Activated CD4-positive, alpha-beta T cell treated with anti-CD3 and anti-CD28 coated beads for 36 hours (primary cell): ENCODE measurements at regions not wholly inside any gene's neighbourhood (a gene's known extent, or its start where the extent isn't known, plus 50 kb on each side); places are given as distances from the start of the nearest gene placed in this dataset.

Experiments
- ATAC-seq: fragments of 200-7000 bp; cut with Tn5 transposase; one replicate; pipeline ENCODE4 v1.10.0; 2021; ENCODE audit warnings: mild to moderate bottlenecking, moderate library complexity
- CTCF ChIA-PET: fragments of 350-600 bp; sonication (Branson Sonifier 250); formaldehyde crosslinking; loops from one replicate; lab custom pipeline; 2021; ENCODE audit warnings: antibody characterized with exemption; lab: Charles Lee
- POLR2A ChIA-PET: fragments of 350-600 bp; sonication (Branson Sonifier 250); formaldehyde crosslinking; loops from one replicate; lab custom pipeline; 2021; ENCODE audit warnings: antibody characterized with exemption, inconsistent platforms; lab: Charles Lee
- DNase-seq: peaks from one replicate; pipeline ENCODE4 v3.0.0-alpha.2; 2020
- H3K27ac Mint-ChIP-seq: one replicate; pipeline ENCODE4 v1.8.0; 2021; ENCODE audit warnings: mixed read lengths
- H3K27me3 Mint-ChIP-seq: one replicate; pipeline ENCODE4 v1.8.0; 2021; ENCODE audit warnings: mixed read lengths
- H3K36me3 Mint-ChIP-seq: one replicate; pipeline ENCODE4 v1.8.0; 2021; ENCODE audit warnings: low read depth, mixed read lengths
- H3K4me1 Mint-ChIP-seq: one replicate; pipeline ENCODE4 v1.8.0; 2021; ENCODE audit warnings: mixed read lengths
- H3K4me3 Mint-ChIP-seq: one replicate; pipeline ENCODE4 v1.8.0; 2021; ENCODE audit warnings: mild to moderate bottlenecking, moderate library complexity, mixed read lengths
- H3K9me3 Mint-ChIP-seq: one replicate; pipeline ENCODE4 v1.8.0; 2021; ENCODE audit warnings: low read depth, mixed read lengths
- intact Hi-C, 2 experiments: fragments of 100-400 bp; cut with DNase I in 1 of 2; cut with micrococcal nuclease in 1 of 2; formaldehyde crosslinking; loops; one replicate each; pipeline versions ENCODE4 v1.14.2 to v1.15.1; 2022 to 2024; cut with DNase I, micrococcal nuclease

DNA sequence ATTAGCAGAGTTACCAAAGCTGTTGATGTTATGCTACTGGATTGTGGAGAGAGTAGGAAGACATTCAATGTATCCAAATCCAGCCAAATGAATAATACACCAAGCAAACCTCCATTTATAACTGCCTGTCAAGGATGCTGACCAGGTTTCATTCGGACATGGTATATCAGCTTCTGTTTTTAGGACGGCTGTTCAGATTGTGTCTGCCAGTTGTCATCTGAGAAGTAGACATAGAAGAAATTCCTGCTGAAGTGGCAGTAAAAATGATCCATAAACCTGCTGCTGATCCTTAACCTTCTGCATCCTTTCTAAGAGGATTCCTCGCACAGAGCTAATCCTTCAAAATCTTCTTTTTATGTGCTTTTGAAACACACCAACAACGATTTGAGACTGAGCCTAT, 663.6 kb upstream of the PLXNA2 start:
- no peak for ATAC-seq
- H3K27me3 Mint-ChIP-seq, result peaks cover 7% of the 10 kb centered on the region
- ChIA-PET CTCF (no interaction called here), POLR2A (no interaction called here)
- no peaks in the 10 kb centered on the region for H3K4me1 Mint-ChIP-seq
- no peak overlapping the region for H3K4me3 Mint-ChIP-seq
- H3K9me3 Mint-ChIP-seq, result no peaks in the 10 kb centered on the region
- intact Hi-C loops, result no loop called here
- H3K36me3 Mint-ChIP-seq, result no peaks in the 10 kb centered on the region
- no peak for DNase-seq
- no peak overlapping the region for H3K27ac Mint-ChIP-seq

- CTCF ChIA-PET, result no interaction called here
These were observed 665.1 kb upstream of the PLXNA2 start for GRCh38 chr1:208909011-208909984.

DNA sequence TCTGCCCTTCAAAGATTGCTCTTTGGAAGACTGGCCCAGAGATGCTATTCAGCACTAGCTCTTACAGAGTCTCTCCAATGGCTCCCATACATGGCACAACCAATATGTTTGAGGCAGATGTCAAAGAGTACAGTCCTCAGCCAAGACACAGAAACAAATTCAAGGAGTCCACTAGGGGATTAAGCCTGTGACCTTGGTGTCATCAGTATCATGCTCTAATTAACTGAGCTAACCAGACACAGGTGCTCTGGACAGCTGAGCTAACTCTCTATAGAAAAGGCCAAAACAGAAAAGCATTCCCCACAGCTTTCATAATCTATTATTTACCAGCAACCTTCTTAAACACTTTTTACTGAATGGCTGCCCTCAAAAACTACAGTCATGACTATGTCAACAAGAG, 666.0 kb upstream of the PLXNA2 start:
- DNase-seq (no peak), ATAC-seq (no peak)
- H3K27me3 Mint-ChIP-seq, result peaks cover 7% of the 10 kb centered on the region
- ChIA-PET CTCF (interaction anchor here (0.5 kb wide), 1 partner anchor 1373 kb away, joined by 3 read pairs; no protein-coding TSS in a partner anchor), POLR2A (no interaction called here)
- H3K4me3 Mint-ChIP-seq, result no peak overlapping the region
- H3K4me1 Mint-ChIP-seq, result no peaks in the 10 kb centered on the region
- H3K36me3 Mint-ChIP-seq, result no peaks in the 10 kb centered on the region
- H3K27ac Mint-ChIP-seq, result no peak overlapping the region
- no peaks in the 10 kb centered on the region for H3K9me3 Mint-ChIP-seq
- intact Hi-C loops, result no loop called here

More at GRCh38 chr1:208909011-208909984, 665.1 kb upstream of the PLXNA2 start:
- intact Hi-C loops, result no loop called here
- ATAC-seq, result no peak
- Mint-ChIP-seq H3K4me1 (no peaks in the 10 kb centered on the region), H3K27ac (no peak overlapping the region), H3K27me3 (peaks cover 7% of the 10 kb centered on the region), H3K4me3 (no peak overlapping the region), H3K36me3 (no peaks in the 10 kb centered on the region), H3K9me3 (no peaks in the 10 kb centered on the region)
- no peak for DNase-seq
- POLR2A ChIA-PET, result no interaction called here

DNA sequence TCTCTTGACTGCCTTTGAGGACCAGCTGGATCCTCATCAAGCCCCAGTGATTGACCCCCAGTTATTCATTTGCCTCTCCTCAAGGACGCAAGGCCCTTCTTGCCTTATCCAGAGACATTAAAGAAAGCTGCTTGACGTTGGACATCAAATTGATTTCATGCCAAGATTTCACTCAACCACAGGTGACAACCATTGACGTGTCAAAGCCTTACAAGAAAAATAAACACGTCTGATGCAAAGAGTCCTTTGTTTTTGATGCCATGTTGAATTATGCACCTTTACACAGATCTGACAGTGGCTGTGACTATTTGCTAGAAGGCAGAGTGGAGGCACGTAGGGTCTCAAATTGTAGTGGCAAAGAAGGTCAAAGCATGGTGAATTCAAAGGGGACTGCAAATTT, 666.2 kb upstream of the CAMK1G start:
- H3K4me1 Mint-ChIP-seq, result no peaks in the 10 kb centered on the region
- DNase-seq (no peak), ATAC-seq (no peak)
- CTCF ChIA-PET, result interaction anchor here (1.7 kb wide), 1 partner anchor 50 kb away, joined by 4 read pairs; no protein-coding TSS in a partner anchor
- no peaks in the 10 kb centered on the region for H3K36me3 Mint-ChIP-seq
- POLR2A ChIA-PET, result no interaction called here
- H3K4me3 Mint-ChIP-seq, result no peak overlapping the region
- H3K9me3 Mint-ChIP-seq, result peaks cover 2% of the 10 kb centered on the region
- intact Hi-C loops, result no loop called here
- no peak overlapping the region for H3K27ac Mint-ChIP-seq
- H3K27me3 Mint-ChIP-seq, result no peaks in the 10 kb centered on the region

GRCh38 chr1:208917723-208918122, 665.8 kb upstream of the CAMK1G start:
- H3K27ac Mint-ChIP-seq, result no peak overlapping the region
- no peaks in the 10 kb centered on the region for H3K27me3 Mint-ChIP-seq
- H3K36me3 Mint-ChIP-seq, result no peaks in the 10 kb centered on the region
- intact Hi-C loops, result no loop called here
- H3K4me1 Mint-ChIP-seq, result no peaks in the 10 kb centered on the region
- ATAC-seq (no peak), DNase-seq (no peak)
- no peak overlapping the region for H3K4me3 Mint-ChIP-seq
- H3K9me3 Mint-ChIP-seq, result peaks cover 2% of the 10 kb centered on the region
- ChIA-PET CTCF (interaction anchor here (0.6 to 1.7 kb wide), 2 partner anchors 50 to 88 kb away, joined by 3 to 4 read pairs; no protein-coding TSS in a partner anchor), POLR2A (no interaction called here)

DNA sequence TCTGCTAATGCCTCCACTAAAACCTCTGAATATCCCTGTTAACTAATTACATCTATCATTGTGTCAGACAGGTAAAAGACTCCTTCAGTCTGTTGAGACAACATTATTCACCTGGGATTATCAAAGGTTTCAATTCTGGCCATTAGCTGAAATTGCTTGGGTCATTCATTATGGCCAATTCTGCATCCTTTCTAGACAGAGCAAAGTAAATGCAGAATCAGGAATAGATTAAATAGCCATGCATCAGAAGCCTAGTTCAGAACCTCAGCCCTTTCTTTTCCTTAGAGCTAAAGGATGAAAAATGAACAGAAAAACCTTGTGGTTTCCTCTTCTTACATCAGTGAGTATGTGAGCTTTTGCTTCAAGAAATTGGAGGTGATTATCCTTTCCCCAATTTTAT, 665.4 kb upstream of the CAMK1G start:
- Mint-ChIP-seq H3K36me3 (no peaks in the 10 kb centered on the region), H3K9me3 (peaks cover 2% of the 10 kb centered on the region), H3K4me3 (no peak overlapping the region), H3K27ac (no peak overlapping the region), H3K4me1 (no peaks in the 10 kb centered on the region), H3K27me3 (no peaks in the 10 kb centered on the region)
- ChIA-PET CTCF (interaction anchor here (0.6 to 1.7 kb wide), 2 partner anchors 51 to 88 kb away, joined by 3 to 4 read pairs; no protein-coding TSS in a partner anchor), POLR2A (no interaction called here)
- intact Hi-C loops, result no loop called here
- DNase-seq, result no peak
- ATAC-seq, result no peak

DNA sequence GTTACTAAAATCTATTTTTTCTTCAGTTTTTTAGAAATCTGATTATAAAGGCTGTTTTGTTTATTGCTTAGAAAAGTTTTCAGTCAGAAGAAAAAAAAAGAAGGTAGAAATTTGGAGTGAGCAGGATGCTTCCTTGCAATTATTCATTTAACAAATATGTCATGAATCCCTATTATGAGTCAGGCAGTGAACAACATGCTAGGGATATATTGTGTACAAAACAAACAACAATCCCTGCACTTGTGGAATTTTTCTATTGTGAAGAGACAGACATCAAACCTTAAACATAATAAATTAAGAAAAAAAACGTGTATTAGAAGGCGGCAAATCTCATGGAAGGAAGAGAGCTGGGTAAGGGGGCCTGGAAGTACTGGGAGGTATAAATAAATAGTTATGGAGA, 664.1 kb upstream of the CAMK1G start:
- no peak for ATAC-seq
- CTCF ChIA-PET, result interaction anchor here (0.6 kb wide), 1 partner anchor 317 kb away, joined by 3 read pairs; no protein-coding TSS in a partner anchor
- no peaks in the 10 kb centered on the region for H3K27me3 Mint-ChIP-seq

GRCh38 chr1:208921259-208921658, 662.3 kb upstream of the CAMK1G start:
- no peak for DNase-seq
- Mint-ChIP-seq H3K4me3 (no peak overlapping the region), H3K27me3 (peaks cover 3% of the 10 kb centered on the region), H3K9me3 (peaks cover 2% of the 10 kb centered on the region), H3K36me3 (no peaks in the 10 kb centered on the region), H3K27ac (no peak overlapping the region), H3K4me1 (no peaks in the 10 kb centered on the region)
- ChIA-PET POLR2A (no interaction called here), CTCF (no interaction called here)
- intact Hi-C loops, result no loop called here
- no peak for ATAC-seq

More for the DNA sequence above, 664.1 kb upstream of the CAMK1G start:
- Mint-ChIP-seq H3K27ac (no peak overlapping the region), H3K9me3 (peaks cover 2% of the 10 kb centered on the region), H3K4me1 (no peaks in the 10 kb centered on the region), H3K4me3 (no peak overlapping the region), H3K36me3 (no peaks in the 10 kb centered on the region)
- POLR2A ChIA-PET, result no interaction called here
- intact Hi-C loops, result no loop called here
- DNase-seq, result no peak

GRCh38 chr1:208923456-208923855, 660.1 kb upstream of the CAMK1G start:
- Mint-ChIP-seq H3K4me3 (no peak overlapping the region), H3K9me3 (peaks cover 2% of the 10 kb centered on the region), H3K27me3 (peaks cover 3% of the 10 kb centered on the region), H3K36me3 (no peaks in the 10 kb centered on the region), H3K4me1 (no peaks in the 10 kb centered on the region), H3K27ac (no peak overlapping the region)
- intact Hi-C loops, result no loop called here
- no peak for DNase-seq
- ATAC-seq, result no peak
- ChIA-PET CTCF (no interaction called here), POLR2A (no interaction called here)

DNA sequence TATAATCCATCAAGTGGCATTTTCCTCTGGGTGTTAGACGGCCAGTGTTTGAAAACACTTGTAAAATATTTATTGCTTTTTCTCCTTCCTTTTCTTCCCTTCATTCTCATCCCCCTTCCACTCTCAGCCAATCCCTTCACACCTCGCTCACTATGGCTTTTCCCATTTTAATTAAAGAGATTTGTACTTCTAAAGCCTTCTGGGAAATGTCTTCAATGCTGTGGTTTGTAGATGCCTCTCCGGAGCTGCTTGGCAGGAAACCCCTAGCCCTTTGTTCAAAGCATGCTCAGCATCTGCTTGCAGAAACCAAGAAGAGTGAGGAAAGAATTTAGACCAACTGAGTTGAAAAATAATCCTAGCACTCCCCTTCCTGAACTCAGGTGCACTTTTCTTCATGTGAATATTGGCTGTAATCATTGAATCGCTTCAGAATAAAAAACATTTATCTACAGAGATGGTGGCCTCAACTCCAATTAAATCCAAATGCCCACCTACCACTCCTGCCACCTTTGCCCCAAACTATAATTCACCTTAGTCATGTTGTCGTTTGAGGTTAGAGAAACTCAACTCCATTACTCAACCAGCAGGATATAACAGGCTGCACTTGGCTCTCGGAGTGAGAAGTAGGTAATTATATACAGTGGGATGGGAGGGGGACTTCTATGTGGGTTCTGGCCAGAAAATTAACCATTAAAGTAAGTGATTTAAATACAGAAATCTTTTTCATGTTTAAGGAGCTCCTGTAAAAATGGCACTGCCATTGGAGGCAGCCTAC, 659.4 kb upstream of the CAMK1G start:
- Mint-ChIP-seq H3K4me1 (no peaks in the 10 kb centered on the region), H3K36me3 (no peaks in the 10 kb centered on the region), H3K27ac (no peak overlapping the region), H3K27me3 (peaks cover 3% of the 10 kb centered on the region), H3K9me3 (peaks cover 2% of the 10 kb centered on the region), H3K4me3 (no peak overlapping the region)
- DNase-seq (no peak), ATAC-seq (no peak)
- ChIA-PET CTCF (interaction anchor here (0.8 kb wide), 1 partner anchor 98 kb away, joined by 4 read pairs; no protein-coding TSS in a partner anchor), POLR2A (no interaction called here)
- intact Hi-C loops, result no loop called here

- Mint-ChIP-seq H3K9me3 (peaks cover 2% of the 10 kb centered on the region), H3K4me3 (no peak overlapping the region), H3K27ac (no peak overlapping the region), H3K4me1 (no peaks in the 10 kb centered on the region), H3K27me3 (peaks cover 3% of the 10 kb centered on the region), H3K36me3 (no peaks in the 10 kb centered on the region)
- DNase-seq (no peak), ATAC-seq (no peak)
- intact Hi-C loops, result no loop called here
- POLR2A ChIA-PET, result no interaction called here
- CTCF ChIA-PET, result interaction anchor here (0.8 kb wide), 1 partner anchor 97 kb away, joined by 4 read pairs; no protein-coding TSS in a partner anchor
These were observed 658.6 kb upstream of the CAMK1G start for GRCh38 chr1:208924928-208925327.
